ENCODE measurements at regions not wholly inside any gene's neighbourhood (a gene's known extent, or its start where the extent isn't known, plus 50 kb on each side); places are given as distances from the start of the nearest gene placed in this dataset.
"Not testable (repeated sequence)": the region's sequence is repeated elsewhere in the genome, so short reads cannot be mapped to it uniquely, and the experiment has no call there.

DNA sequence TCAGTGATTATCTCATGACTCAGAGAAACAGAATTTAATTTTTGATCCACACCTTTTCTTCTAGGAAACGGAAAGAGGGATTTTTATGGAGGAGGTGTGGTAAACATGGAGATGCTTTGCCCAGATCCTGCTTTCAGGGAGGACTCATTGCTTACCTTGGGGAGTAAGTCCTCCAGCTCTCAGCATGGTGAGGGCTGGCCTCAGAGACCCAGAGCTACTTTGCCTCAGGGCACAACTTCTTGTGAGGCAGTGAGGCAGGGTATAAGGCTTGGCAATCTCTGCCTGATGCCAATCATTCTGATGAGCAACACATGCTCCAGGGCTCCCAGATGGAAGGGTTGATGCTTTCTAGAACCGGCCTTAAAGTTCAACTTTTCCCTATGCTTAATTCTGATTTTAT lies 189.9 kb upstream of the DCC start:
- no peak for DNase-seq (ENCODE audit: low read depth, low spot score)
- H3K27me3 ChIP-seq (ENCODE audit: control insufficient read depth, insufficient read depth, low read length), result no peaks in the 10 kb centered on the region
- POLR2A ChIA-PET, result no interaction called here
- H3K4me3 ChIP-seq (ENCODE audit: low read depth, low read length), result no peak overlapping the region
- TF ChIP-seq, protein P1, sequence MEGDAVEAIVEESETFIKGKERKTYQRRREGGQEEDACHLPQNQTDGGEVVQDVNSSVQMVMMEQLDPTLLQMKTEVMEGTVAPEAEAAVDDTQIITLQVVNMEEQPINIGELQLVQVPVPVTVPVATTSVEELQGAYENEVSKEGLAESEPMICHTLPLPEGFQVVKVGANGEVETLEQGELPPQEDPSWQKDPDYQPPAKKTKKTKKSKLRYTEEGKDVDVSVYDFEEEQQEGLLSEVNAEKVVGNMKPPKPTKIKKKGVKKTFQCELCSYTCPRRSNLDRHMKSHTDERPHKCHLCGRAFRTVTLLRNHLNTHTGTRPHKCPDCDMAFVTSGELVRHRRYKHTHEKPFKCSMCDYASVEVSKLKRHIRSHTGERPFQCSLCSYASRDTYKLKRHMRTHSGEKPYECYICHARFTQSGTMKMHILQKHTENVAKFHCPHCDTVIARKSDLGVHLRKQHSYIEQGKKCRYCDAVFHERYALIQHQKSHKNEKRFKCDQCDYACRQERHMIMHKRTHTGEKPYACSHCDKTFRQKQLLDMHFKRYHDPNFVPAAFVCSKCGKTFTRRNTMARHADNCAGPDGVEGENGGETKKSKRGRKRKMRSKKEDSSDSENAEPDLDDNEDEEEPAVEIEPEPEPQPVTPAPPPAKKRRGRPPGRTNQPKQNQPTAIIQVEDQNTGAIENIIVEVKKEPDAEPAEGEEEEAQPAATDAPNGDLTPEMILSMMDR (IDR thresholded peaks at IDR 0.05; ENCODE audit: low read depth, low read length), result no peak
- H3K27ac ChIP-seq (ENCODE audit: low read depth, low read length), result no peak overlapping the region
- peaks cover 4% of the 10 kb centered on the region; the same call in 1 of the 2 replicates for H3K9me3 ChIP-seq (ENCODE audit: control insufficient read depth, insufficient read depth, low read length)
- CTCF ChIA-PET, result no interaction called here

DNA sequence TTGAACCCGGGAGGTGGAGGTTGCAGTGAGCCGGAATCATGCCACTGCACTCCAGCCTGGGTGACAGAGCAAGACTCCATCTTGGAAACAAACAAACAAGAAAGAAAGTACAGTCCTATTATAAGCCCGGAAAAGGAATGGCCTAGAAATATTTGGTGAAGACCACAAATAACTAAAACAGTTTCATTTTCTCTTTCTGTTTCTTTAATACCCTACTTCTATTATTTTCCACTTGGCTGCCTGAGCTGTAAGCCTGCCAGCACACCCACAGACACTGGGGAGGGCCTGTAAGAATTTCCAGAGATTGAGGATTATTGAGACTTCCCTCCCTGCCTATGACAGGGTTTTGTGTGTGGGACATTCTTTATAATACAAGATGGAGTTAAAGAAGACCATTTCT lies 188.0 kb upstream of the DCC start:
- TF ChIP-seq, protein P1 (IDR thresholded peaks at IDR 0.05; ENCODE audit: low read depth, low read length), result no peak
- DNase-seq (ENCODE audit: low read depth, low spot score), result no peak
- ChIA-PET POLR2A (no interaction called here), CTCF (no interaction called here)
- no peak overlapping the region for H3K4me3 ChIP-seq (ENCODE audit: low read depth, low read length)
- peaks cover 4% of the 10 kb centered on the region; the same call in 1 of the 2 replicates for H3K9me3 ChIP-seq (ENCODE audit: control insufficient read depth, insufficient read depth, low read length)
- no peak overlapping the region for H3K27ac ChIP-seq (ENCODE audit: low read depth, low read length)
- H3K27me3 ChIP-seq (ENCODE audit: control insufficient read depth, insufficient read depth, low read length), result no peaks in the 10 kb centered on the region

DNA sequence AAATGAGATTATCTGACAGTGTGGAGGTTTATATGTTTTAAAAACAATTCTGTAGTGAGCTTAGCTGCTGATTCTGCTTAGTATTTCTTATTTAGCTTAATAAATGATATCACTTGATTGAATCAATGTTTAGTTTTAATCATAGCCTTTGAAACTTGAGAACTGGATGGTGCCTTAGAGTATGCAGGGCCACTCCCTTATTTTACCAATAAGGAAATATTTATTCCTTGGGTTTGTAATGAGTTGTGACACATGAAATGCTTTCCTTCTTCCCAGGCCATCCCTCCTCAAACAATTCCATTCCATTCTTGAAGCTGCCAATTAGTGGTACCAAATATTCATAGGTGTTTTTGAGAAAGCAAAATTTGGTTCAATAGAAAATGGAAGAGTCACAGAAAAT lies 183.8 kb upstream of the DCC start:
- TF ChIP-seq, protein P1 (IDR thresholded peaks at IDR 0.05; ENCODE audit: low read depth, low read length), result no peak
- H3K4me3 ChIP-seq (ENCODE audit: low read depth, low read length), result no peak overlapping the region
- H3K9me3 ChIP-seq (ENCODE audit: control insufficient read depth, insufficient read depth, low read length), result peaks cover 4% of the 10 kb centered on the region; the same call in 1 of the 2 replicates
- no peaks in the 10 kb centered on the region for H3K27me3 ChIP-seq (ENCODE audit: control insufficient read depth, insufficient read depth, low read length)
- no peak overlapping the region for H3K27ac ChIP-seq (ENCODE audit: low read depth, low read length)
- POLR2A ChIA-PET, result no interaction called here
- no peak for DNase-seq (ENCODE audit: low read depth, low spot score)
- CTCF ChIA-PET, result no interaction called here

DNA sequence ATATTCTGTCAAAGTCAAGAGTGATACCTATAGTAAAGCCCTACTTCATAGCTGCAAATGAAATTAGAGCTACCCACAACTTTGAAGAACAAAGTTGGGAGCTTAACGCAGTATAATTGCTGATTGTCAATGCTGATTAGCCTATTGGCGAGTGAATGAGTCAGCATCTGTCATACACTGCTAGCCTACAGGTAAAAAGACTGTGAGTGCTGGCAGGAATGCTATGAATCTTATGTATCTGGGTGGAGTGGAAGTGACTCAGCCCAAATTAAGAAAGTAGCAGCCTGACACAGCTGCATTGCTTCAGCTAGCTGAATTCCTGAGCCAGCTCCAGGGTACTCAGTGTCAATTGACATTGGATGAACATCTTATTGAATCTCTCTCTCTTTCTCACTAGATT lies 179.4 kb upstream of the DCC start:
- Histone ChIP-seq H3K4me3 (ENCODE audit: low read depth, low read length) (no peak overlapping the region), H3K27ac (ENCODE audit: low read depth, low read length) (no peak overlapping the region), H3K27me3 (ENCODE audit: control insufficient read depth, insufficient read depth, low read length) (no peaks in the 10 kb centered on the region), H3K9me3 (ENCODE audit: control insufficient read depth, insufficient read depth, low read length) (no peaks in the 10 kb centered on the region)
- no peak for DNase-seq (ENCODE audit: low read depth, low spot score)
- CTCF ChIA-PET, result no interaction called here
- POLR2A ChIA-PET, result no interaction called here
- TF ChIP-seq, protein P1 (IDR thresholded peaks at IDR 0.05; ENCODE audit: low read depth, low read length), result no peak

DNA sequence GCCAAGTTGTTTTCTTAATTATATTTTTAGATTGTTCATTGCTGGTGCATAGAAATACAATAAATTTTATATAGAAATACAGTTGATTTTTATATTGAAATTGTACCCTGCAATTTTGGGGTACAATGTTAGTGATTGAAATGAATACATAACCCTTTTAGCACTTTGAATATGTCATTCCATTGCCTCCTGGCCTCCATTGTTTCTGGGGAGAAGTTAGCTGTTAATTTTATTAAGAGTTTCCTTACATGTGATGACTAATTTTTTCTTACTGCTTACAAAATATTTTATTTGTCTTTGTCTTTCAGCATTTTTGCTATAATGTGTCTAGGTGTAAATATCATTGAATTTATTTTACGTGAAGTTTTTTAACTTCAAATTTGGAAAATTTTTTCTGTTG lies 176.5 kb upstream of the DCC start:
- no peaks in the 10 kb centered on the region for H3K27me3 ChIP-seq (ENCODE audit: control insufficient read depth, insufficient read depth, low read length)
- POLR2A ChIA-PET, result no interaction called here
- TF ChIP-seq, protein P1 (IDR thresholded peaks at IDR 0.05; ENCODE audit: low read depth, low read length), result no peak

DNA sequence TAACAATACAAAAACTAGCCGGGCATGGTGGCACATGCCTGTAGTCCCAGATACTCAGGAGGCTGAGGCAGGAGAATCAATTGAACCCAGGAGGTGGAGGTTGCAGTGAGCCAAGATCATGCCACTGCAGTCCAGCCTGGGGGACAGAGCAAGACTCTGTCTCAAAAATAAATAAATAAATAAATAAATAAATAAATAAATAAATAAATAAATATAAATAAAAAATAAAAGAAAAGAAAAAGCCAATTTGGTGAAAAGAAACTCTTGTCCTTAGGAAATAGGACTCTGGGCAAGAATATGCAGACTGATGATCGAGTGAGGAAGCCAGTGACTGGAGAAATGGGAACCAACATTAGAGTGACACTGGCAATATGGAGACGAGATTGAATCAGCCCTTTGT lies 171.9 kb upstream of the DCC start:
- not testable (repeated sequence) for H3K4me3 ChIP-seq (ENCODE audit: low read depth, low read length); DNase-seq (ENCODE audit: low read depth, low spot score)

More for the DNA sequence above, 176.5 kb upstream of the DCC start:
- no peak for DNase-seq (ENCODE audit: low read depth, low spot score)
- Histone ChIP-seq H3K27ac (ENCODE audit: low read depth, low read length) (no peak overlapping the region), H3K9me3 (ENCODE audit: control insufficient read depth, insufficient read depth, low read length) (no peaks in the 10 kb centered on the region), H3K4me3 (ENCODE audit: low read depth, low read length) (no peak overlapping the region)
- CTCF ChIA-PET, result no interaction called here

More for the DNA sequence above, 171.9 kb upstream of the DCC start:
- CTCF ChIA-PET; POLR2A ChIA-PET; H3K27ac ChIP-seq (ENCODE audit: low read depth, low read length); H3K27me3 ChIP-seq (ENCODE audit: control insufficient read depth, insufficient read depth, low read length); H3K9me3 ChIP-seq (ENCODE audit: control insufficient read depth, insufficient read depth, low read length): not testable (repeated sequence)

Data from AG04450 (cell line).